Neuron (in vitro differentiated cells): ENCODE measurements at regions not wholly inside any gene's neighbourhood (a gene's known extent, or its start where the extent isn't known, plus 50 kb on each side); places are given as distances from the start of the nearest gene placed in this dataset.

Experiments used
- H2AFZ ChIP-seq: one replicate; pipeline ENCODE4 v1.6.1; 2013; ENCODE audit warnings: low read depth, mild to moderate bottlenecking, inconsistent platforms, low read length, moderate library complexity
- H3K27me3 ChIP-seq: one replicate; pipeline ENCODE4 v1.6.1; 2013; ENCODE audit warnings: low read length; ENCODE audit not compliant: insufficient read depth
- H3K36me3 ChIP-seq: one replicate; pipeline ENCODE4 v1.6.1; 2013; ENCODE audit warnings: low read length; ENCODE audit not compliant: insufficient read depth
- H3K4me1 ChIP-seq: one replicate; pipeline ENCODE4 v1.6.1; 2013; ENCODE audit warnings: low read length; ENCODE audit not compliant: insufficient read depth
- H3K4me3 ChIP-seq: 2 replicates; pipeline ENCODE4 v1.5.1; 2013; ENCODE audit warnings: mild to moderate bottlenecking, low read length, moderate library complexity
- H3K9me3 ChIP-seq: one replicate; pipeline ENCODE4 v1.6.1; 2013; ENCODE audit warnings: low read length

GRCh38 chr13:73369095-73369494, 310.3 kb downstream of the KLF5 start:
- H3K9me3 ChIP-seq = no peaks in the 10 kb centered on the region
- H3K4me1 ChIP-seq = no peaks in the 10 kb centered on the region
- no peaks in the 10 kb centered on the region for H3K36me3 ChIP-seq
- no peak overlapping the region for H2AFZ ChIP-seq
- H3K27me3 ChIP-seq = no peaks in the 10 kb centered on the region
- no peak overlapping the region for H3K4me3 ChIP-seq

GRCh38 chr13:73368608-73369007, 309.8 kb downstream of the KLF5 start:
- Histone ChIP-seq H3K4me1 (no peaks in the 10 kb centered on the region), H2AFZ (no peak overlapping the region), H3K9me3 (no peaks in the 10 kb centered on the region), H3K4me3 (no peak overlapping the region), H3K27me3 (no peaks in the 10 kb centered on the region), H3K36me3 (no peaks in the 10 kb centered on the region)

GRCh38 chr13:73367886-73368285, 309.1 kb downstream of the KLF5 start:
- no peaks in the 10 kb centered on the region for H3K27me3 ChIP-seq
- no peak overlapping the region for H2AFZ ChIP-seq
- H3K9me3 ChIP-seq = no peaks in the 10 kb centered on the region
- H3K4me1 ChIP-seq = no peaks in the 10 kb centered on the region
- H3K36me3 ChIP-seq = no peaks in the 10 kb centered on the region
- no peak overlapping the region for H3K4me3 ChIP-seq

- H3K4me3 ChIP-seq = no peak overlapping the region
- H3K9me3 ChIP-seq = no peaks in the 10 kb centered on the region
- no peaks in the 10 kb centered on the region for H3K4me1 ChIP-seq
- no peaks in the 10 kb centered on the region for H3K27me3 ChIP-seq
- H3K36me3 ChIP-seq = no peaks in the 10 kb centered on the region
- H2AFZ ChIP-seq = no peak overlapping the region
These were observed 307.4 kb downstream of the KLF5 start for GRCh38 chr13:73366241-73366640.

- Histone ChIP-seq H2AFZ (no peak overlapping the region), H3K4me1 (no peaks in the 10 kb centered on the region), H3K27me3 (no peaks in the 10 kb centered on the region), H3K4me3 (no peak overlapping the region), H3K36me3 (no peaks in the 10 kb centered on the region), H3K9me3 (no peaks in the 10 kb centered on the region)
These were observed 306.9 kb downstream of the KLF5 start for GRCh38 chr13:73365681-73366080.

DNA sequence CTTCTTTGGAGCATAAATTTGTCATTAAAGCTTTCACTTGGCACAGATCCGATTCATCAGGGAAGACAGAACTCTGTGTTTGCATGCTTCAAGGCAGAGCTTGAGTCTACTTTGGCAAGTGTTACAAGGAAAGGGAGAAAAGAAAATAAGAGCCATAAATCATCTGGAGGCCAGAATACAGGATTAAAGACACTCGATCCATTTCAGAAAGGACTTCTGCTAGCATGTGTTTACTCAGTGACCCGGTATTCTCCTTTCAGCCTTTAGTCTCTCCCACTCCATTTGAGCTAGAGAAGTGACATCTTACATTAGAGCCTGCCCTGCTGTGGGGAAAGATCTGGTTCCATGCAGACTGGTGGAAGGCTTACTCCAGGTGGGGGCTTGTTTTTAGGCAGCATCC, 306.4 kb downstream of the KLF5 start:
- no peaks in the 10 kb centered on the region for H3K4me1 ChIP-seq
- H3K4me3 ChIP-seq = no peak overlapping the region
- H3K9me3 ChIP-seq = no peaks in the 10 kb centered on the region
- no peaks in the 10 kb centered on the region for H3K36me3 ChIP-seq
- no peaks in the 10 kb centered on the region for H3K27me3 ChIP-seq
- no peak overlapping the region for H2AFZ ChIP-seq

- Histone ChIP-seq H2AFZ (no peak overlapping the region), H3K9me3 (no peaks in the 10 kb centered on the region), H3K4me3 (no peak overlapping the region), H3K36me3 (no peaks in the 10 kb centered on the region), H3K4me1 (no peaks in the 10 kb centered on the region), H3K27me3 (no peaks in the 10 kb centered on the region)
These were observed 305.9 kb downstream of the KLF5 start for GRCh38 chr13:73364736-73365135.

GRCh38 chr13:73358606-73359095, 299.8 kb downstream of the KLF5 start:
- H3K4me3 ChIP-seq = no peak overlapping the region
- H3K9me3 ChIP-seq = no peaks in the 10 kb centered on the region
- no peaks in the 10 kb centered on the region for H3K4me1 ChIP-seq
- no peak overlapping the region for H2AFZ ChIP-seq
- H3K27me3 ChIP-seq = no peaks in the 10 kb centered on the region
- no peaks in the 10 kb centered on the region for H3K36me3 ChIP-seq

- Histone ChIP-seq H3K36me3 (no peaks in the 10 kb centered on the region), H2AFZ (no peak overlapping the region), H3K27me3 (no peaks in the 10 kb centered on the region), H3K4me3 (no peak overlapping the region), H3K9me3 (no peaks in the 10 kb centered on the region), H3K4me1 (no peaks in the 10 kb centered on the region)
These were observed 296.3 kb downstream of the KLF5 start for GRCh38 chr13:73355134-73355533.

DNA sequence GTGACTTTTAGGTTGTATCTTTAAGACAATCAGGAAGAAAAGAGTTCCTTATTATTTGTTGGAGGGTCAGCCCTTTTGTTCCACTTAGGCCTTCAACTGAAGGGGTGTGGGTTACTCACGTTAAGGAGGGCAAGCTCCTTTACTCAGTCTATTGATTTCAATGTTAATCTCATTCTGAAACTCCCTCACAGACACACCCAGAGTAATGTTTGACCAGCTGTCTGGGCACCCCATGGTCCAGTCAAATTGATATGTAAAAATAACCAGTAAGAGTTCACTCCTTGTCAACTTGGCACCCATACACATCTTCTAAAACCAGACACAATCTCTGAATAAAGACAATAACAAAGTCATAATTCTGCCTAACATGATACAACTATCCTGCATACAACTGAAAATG, 292.9 kb downstream of the KLF5 start:
- H3K36me3 ChIP-seq = no peaks in the 10 kb centered on the region
- H3K4me3 ChIP-seq = no peak overlapping the region
- H2AFZ ChIP-seq = no peak overlapping the region
- H3K4me1 ChIP-seq = no peaks in the 10 kb centered on the region
- H3K9me3 ChIP-seq = no peaks in the 10 kb centered on the region
- no peaks in the 10 kb centered on the region for H3K27me3 ChIP-seq

GRCh38 chr13:73341748-73342147, 282.9 kb downstream of the KLF5 start:
- H3K27me3 ChIP-seq = no peaks in the 10 kb centered on the region
- H3K4me3 ChIP-seq = no peak overlapping the region
- H3K4me1 ChIP-seq = no peaks in the 10 kb centered on the region
- H2AFZ ChIP-seq = no peak overlapping the region
- H3K9me3 ChIP-seq = no peaks in the 10 kb centered on the region
- H3K36me3 ChIP-seq = no peaks in the 10 kb centered on the region

DNA sequence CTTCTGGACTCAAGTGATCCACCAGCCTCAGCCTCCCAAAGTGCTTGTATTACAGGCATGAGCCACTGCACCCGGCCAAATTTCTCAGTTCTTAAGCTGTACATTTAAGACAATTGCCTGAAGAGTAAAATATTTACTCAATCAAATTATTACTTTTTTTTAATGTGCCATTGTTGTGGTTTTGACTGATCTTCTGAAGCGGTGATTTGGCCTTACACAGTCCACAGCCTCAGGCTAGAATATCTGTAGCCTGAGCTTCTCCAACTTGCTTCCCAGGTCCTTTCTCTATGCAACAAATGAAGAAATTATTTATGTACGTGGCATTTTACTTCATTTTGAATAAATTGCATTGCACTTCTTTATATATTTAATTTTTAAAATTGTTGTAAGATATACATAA, 281.3 kb downstream of the KLF5 start:
- Histone ChIP-seq H3K4me1 (no peaks in the 10 kb centered on the region), H3K4me3 (no peak overlapping the region), H3K36me3 (no peaks in the 10 kb centered on the region), H3K27me3 (no peaks in the 10 kb centered on the region), H2AFZ (no peak overlapping the region), H3K9me3 (no peaks in the 10 kb centered on the region)

DNA sequence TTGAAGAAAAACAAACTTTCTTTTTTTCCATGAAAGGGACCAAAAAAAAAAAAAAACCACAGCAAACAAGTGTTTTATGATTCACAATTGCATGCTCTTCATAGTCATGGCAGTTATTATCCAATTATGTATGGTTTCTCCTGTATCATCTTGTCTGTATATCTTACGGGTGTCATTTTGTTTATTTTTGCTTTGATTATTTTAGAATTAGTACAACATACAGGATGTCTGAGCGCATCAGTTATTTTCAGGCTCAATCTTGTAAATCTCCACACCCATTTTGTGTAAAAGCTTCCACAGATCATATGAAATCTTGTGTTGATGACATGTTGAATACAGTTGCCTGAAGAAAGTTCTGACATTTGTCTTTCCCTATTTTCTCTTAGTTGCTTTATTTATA, 280.3 kb downstream of the KLF5 start:
- no peaks in the 10 kb centered on the region for H3K4me1 ChIP-seq
- H3K27me3 ChIP-seq = no peaks in the 10 kb centered on the region
- H2AFZ ChIP-seq = no peak overlapping the region
- no peaks in the 10 kb centered on the region for H3K9me3 ChIP-seq
- H3K4me3 ChIP-seq = no peak overlapping the region
- H3K36me3 ChIP-seq = no peaks in the 10 kb centered on the region

DNA sequence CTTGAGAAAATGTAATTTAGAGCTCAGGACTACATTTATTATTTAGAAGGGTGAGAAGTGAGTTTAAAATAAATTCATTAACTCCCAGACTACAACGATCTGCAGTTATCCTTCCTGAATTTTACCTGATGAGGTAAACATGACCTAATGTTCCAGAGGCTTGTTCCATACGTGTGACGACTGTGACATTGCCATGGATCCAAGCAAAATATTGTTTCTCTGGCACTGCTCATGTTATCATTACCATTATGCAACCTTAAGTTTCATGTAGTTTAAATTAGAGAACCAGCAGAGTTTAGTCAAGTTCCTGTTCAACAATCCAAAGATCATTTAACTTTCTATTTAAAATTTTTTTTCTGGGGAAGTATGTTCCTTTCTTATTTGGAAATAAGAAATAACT, 279.6 kb downstream of the KLF5 start:
- Histone ChIP-seq H2AFZ (no peak overlapping the region), H3K27me3 (no peaks in the 10 kb centered on the region), H3K4me1 (no peaks in the 10 kb centered on the region), H3K9me3 (no peaks in the 10 kb centered on the region), H3K4me3 (no peak overlapping the region), H3K36me3 (no peaks in the 10 kb centered on the region)
